ENCODE measurements at regions not wholly inside any gene's neighbourhood (a gene's known extent, or its start where the extent isn't known, plus 50 kb on each side); places are given as distances from the start of the nearest gene placed in this dataset.

- DNase-seq (ENCODE audit: low read depth, low spot score) (no peak), ATAC-seq (no peak)
- Histone ChIP-seq H3K9me3 (ENCODE audit: control insufficient read depth, insufficient read depth, low read depth, low read length) (no peaks in the 10 kb centered on the region), H3K4me3 (ENCODE audit: low read depth in 2 of 2, low read length in 2 of 2) (no peak overlapping the region), H3K27me3 (ENCODE audit: control insufficient read depth, insufficient read depth, low read length) (no peaks in the 10 kb centered on the region; the same call in 1 of the 2 replicates), H3K27ac (ENCODE audit: low read length) (no peak overlapping the region), H3K36me3 (ENCODE audit: control insufficient read depth, insufficient read depth, low read length) (no peaks in the 10 kb centered on the region), H3K4me1 (ENCODE audit: control insufficient read depth, insufficient read depth, low read length) (no peaks in the 10 kb centered on the region)
- TF ChIP-seq POLR2AphosphoS5 (IDR thresholded peaks at IDR 0.05; ENCODE audit: low read depth, low read length) = no peak
- TF ChIP-seq SIN3A (IDR thresholded peaks at IDR 0.05; ENCODE audit: borderline replicate concordance, insufficient read depth, low read depth, low read length) = no peak
- TF ChIP-seq REST (IDR thresholded peaks at IDR 0.05; ENCODE audit: insufficient read depth in 1 of 2, low read depth in 2 of 2, low read length in 1 of 2) = no peak
- no peak for TF ChIP-seq CTCF (IDR thresholded peaks at IDR 0.05)
- no peak for TF ChIP-seq TCF7L2 (IDR thresholded peaks at IDR 0.05; ENCODE audit: low read depth, low read length)
- POLR2A ChIA-PET = no interaction called here
- intact Hi-C loops (cut with micrococcal nuclease; ENCODE audit: unreplicated experiment) = no loop called here
- in situ Hi-C loops (cut with HindIII; ENCODE audit: low pct_unique_long_range_greater_than_20kb, low sequenced_read_pairs) = no loop called here
- BruUV-seq (replicated peaks) = no TSS peak
- CTCF ChIA-PET = no interaction called here
Observed at GRCh38 chr12:92614502-92614901, 88.3 kb upstream of the PLEKHG7 start.

GRCh38 chr12:92614001-92614400 is 88.8 kb upstream of the PLEKHG7 start:
- ChIA-PET POLR2A (no interaction called here), CTCF (no interaction called here)
- H3K4me3 ChIP-seq (ENCODE audit: low read depth in 2 of 2, low read length in 2 of 2) = no peak overlapping the region
- intact Hi-C loops (cut with micrococcal nuclease; ENCODE audit: unreplicated experiment) (no loop called here), in situ Hi-C loops (cut with HindIII; ENCODE audit: low pct_unique_long_range_greater_than_20kb, low sequenced_read_pairs) (no loop called here)
- TF ChIP-seq REST (IDR thresholded peaks at IDR 0.05; ENCODE audit: insufficient read depth in 1 of 2, low read depth in 2 of 2, low read length in 1 of 2) (no peak), CTCF (IDR thresholded peaks at IDR 0.05) (no peak), SIN3A (IDR thresholded peaks at IDR 0.05; ENCODE audit: borderline replicate concordance, insufficient read depth, low read depth, low read length) (no peak), TCF7L2 (IDR thresholded peaks at IDR 0.05; ENCODE audit: low read depth, low read length) (no peak), POLR2AphosphoS5 (IDR thresholded peaks at IDR 0.05; ENCODE audit: low read depth, low read length) (no peak)
- no peaks in the 10 kb centered on the region for H3K4me1 ChIP-seq (ENCODE audit: control insufficient read depth, insufficient read depth, low read length)
- BruUV-seq (replicated peaks) = no TSS peak
- ATAC-seq = no peak
- H3K27me3 ChIP-seq (ENCODE audit: control insufficient read depth, insufficient read depth, low read length) = no peaks in the 10 kb centered on the region; the same call in 1 of the 2 replicates
- no peaks in the 10 kb centered on the region for H3K9me3 ChIP-seq (ENCODE audit: control insufficient read depth, insufficient read depth, low read depth, low read length)
- H3K27ac ChIP-seq (ENCODE audit: low read length) = no peak overlapping the region
- H3K36me3 ChIP-seq (ENCODE audit: control insufficient read depth, insufficient read depth, low read length) = no peaks in the 10 kb centered on the region
- no peak for DNase-seq (ENCODE audit: low read depth, low spot score)
